IMR-90 (cell line): ENCODE measurements at regions not wholly inside any gene's neighbourhood (a gene's known extent, or its start where the extent isn't known, plus 50 kb on each side); places are given as distances from the start of the nearest gene placed in this dataset.
A peak's percentile ranks its signal among the peaks of the same experiment; 100 is the strongest.

Experiments used
- ATAC-seq: fragments of 200-7000 bp; cut with Tn5 transposase; 2 replicates; pipeline ENCODE4 v1.9.1; 2020; ENCODE audit warnings: low read depth, mild to moderate bottlenecking, moderate library complexity
- BruUV-seq: library from RNA; stranded (reverse); fragments of 400-500 nt; replicated peaks from 2 replicates; lab custom pipeline; 2021; lab: Mats Ljungman, UMichigan
- CTCF ChIA-PET: fragments of 300-600 bp; formaldehyde crosslinking; extraction: SDS; loops from one replicate; lab custom pipeline; 2021; ENCODE audit warnings: antibody characterized with exemption; lab: Yijun Ruan, JAX
- POLR2A ChIA-PET: fragments of 300-600 bp; sonication (Branson Sonifier 250); formaldehyde crosslinking; loops from one replicate; lab custom pipeline; 2022; ENCODE audit warnings: antibody characterized with exemption; ENCODE audit not compliant: unreplicated experiment; lab: Charles Lee
- DNase-seq: peaks from one replicate; pipeline ENCODE4 v3.0.0; 2013
- H2AFZ ChIP-seq: replicated peaks from 2 replicates; pipeline ENCODE3; 2013; ENCODE audit warnings: low read length, mild to moderate bottlenecking; ENCODE audit not compliant: poor library complexity
- H2AK5ac ChIP-seq: 2 replicates; pipeline ENCODE4 v1.6.1; 2013; ENCODE audit warnings: low read depth, low read length, inconsistent platforms
- H2AK9ac ChIP-seq: replicated peaks from 2 replicates; pipeline ENCODE3; 2013; ENCODE audit warnings: mild to moderate bottlenecking, low read depth, low read length, moderate library complexity; ENCODE audit not compliant: poor library complexity
- H2BK120ac ChIP-seq: 2 replicates; pipeline ENCODE4 v1.6.1; 2013; ENCODE audit warnings: low read depth, low read length, inconsistent platforms
- H2BK15ac ChIP-seq: 3 replicates; pipeline ENCODE4 v1.6.1; 2013; ENCODE audit warnings: low read depth, low read length, inconsistent platforms
- H2BK20ac ChIP-seq: 2 replicates; pipeline ENCODE4 v1.6.1; 2013; ENCODE audit warnings: low read depth, mild to moderate bottlenecking, inconsistent platforms, low read length, moderate library complexity
- H2BK5ac ChIP-seq: 2 replicates; pipeline ENCODE4 v1.6.1; 2013; ENCODE audit warnings: mild to moderate bottlenecking, low read depth, low read length, inconsistent platforms; ENCODE audit not compliant: poor library complexity, severe bottlenecking
- H3K14ac ChIP-seq: replicated peaks from 2 replicates; pipeline ENCODE4 v1.6.1; 2013; ENCODE audit warnings: low read depth, low read length, inconsistent platforms
- H3K18ac ChIP-seq: 2 replicates; pipeline ENCODE4 v1.6.1; 2013; ENCODE audit warnings: low read depth, low read length, control low read depth
- H3K23ac ChIP-seq: 2 replicates; pipeline ENCODE4 v1.6.1; 2013; ENCODE audit warnings: low read depth, low read length, inconsistent platforms
- H3K27ac ChIP-seq: 2 replicates; pipeline ENCODE4 v1.5.1; 2013; ENCODE audit warnings: mild to moderate bottlenecking, control low read depth, low read length; ENCODE audit not compliant: insufficient read depth
- H3K27me3 ChIP-seq: 2 replicates; pipeline ENCODE4 v1.6.1; 2013; ENCODE audit warnings: low read length; ENCODE audit not compliant: control insufficient read depth, insufficient read depth
- H3K36me3 ChIP-seq: 2 replicates; pipeline ENCODE4 v1.6.1; 2013; ENCODE audit warnings: low read length, mixed read lengths; ENCODE audit not compliant: control insufficient read depth, insufficient read depth
- H3K4ac ChIP-seq: 2 replicates; pipeline ENCODE4 v1.6.1; 2013; ENCODE audit warnings: low read depth, low read length, inconsistent platforms
- H3K4me1 ChIP-seq: 2 replicates; pipeline ENCODE4 v1.6.1; 2013; ENCODE audit warnings: low read length, mixed read lengths; ENCODE audit not compliant: control insufficient read depth, insufficient read depth
- H3K4me2 ChIP-seq: 2 replicates; pipeline ENCODE4 v1.6.1; 2013; ENCODE audit warnings: low read depth, mild to moderate bottlenecking, control low read depth, low read length, moderate library complexity
- H3K4me3 ChIP-seq: 2 replicates; pipeline ENCODE4 v1.5.1; 2013; ENCODE audit warnings: low read depth, mild to moderate bottlenecking, control low read depth, low read length, moderate library complexity; ENCODE audit not compliant: insufficient read depth
- H3K56ac ChIP-seq: 2 replicates; pipeline ENCODE4 v1.6.1; 2013; ENCODE audit warnings: low read length, inconsistent platforms; ENCODE audit not compliant: insufficient read depth; ENCODE audit errors: extremely low read depth
- H3K79me1 ChIP-seq, 2 experiments: 2 replicates each; pipeline ENCODE4 v1.6.1; 2013; ENCODE audit warnings: low read length in 2 of 2, inconsistent platforms in 1 of 2, low read depth in 1 of 2
- H3K9ac ChIP-seq: 2 replicates; pipeline ENCODE4 v1.6.1; 2013; ENCODE audit warnings: low read depth, low read length, control low read depth
- H3K9me1 ChIP-seq: 2 replicates; pipeline ENCODE4 v1.6.1; 2013; ENCODE audit warnings: low read length, inconsistent platforms; ENCODE audit not compliant: insufficient read depth
- H3K9me3 ChIP-seq: 2 replicates; pipeline ENCODE4 v1.6.1; 2013; ENCODE audit warnings: low read length; ENCODE audit not compliant: control insufficient read depth, insufficient read depth
- H4K20me1 ChIP-seq: 2 replicates; pipeline ENCODE4 v1.6.1; 2013; ENCODE audit warnings: low read length, inconsistent platforms; ENCODE audit not compliant: insufficient read depth
- H4K5ac ChIP-seq: 2 replicates; pipeline ENCODE4 v1.6.1; 2013; ENCODE audit warnings: mild to moderate bottlenecking, low read depth, low read length, control low read depth
- H4K8ac ChIP-seq, 2 experiments: 2 replicates each; pipeline ENCODE4 v1.6.1; 2013; ENCODE audit warnings: low read depth in 2 of 2, low read length in 2 of 2, control low read depth in 1 of 2, inconsistent platforms in 1 of 2
- H4K91ac ChIP-seq: 2 replicates; pipeline ENCODE4 v1.6.1; 2013; ENCODE audit warnings: low read depth, low read length, inconsistent platforms; ENCODE audit not compliant: insufficient read depth
- CEBPB ChIP-seq: IDR thresholded peaks from 2 replicates; pipeline ENCODE4 v1.6.1; 2012; ENCODE audit warnings: low read depth, low read length, improper control_type of control experiment
- CHD1 ChIP-seq: IDR thresholded peaks from 2 replicates; pipeline ENCODE4 v1.6.1; 2012; ENCODE audit warnings: low read depth, low read length, improper control_type of control experiment
- FOS ChIP-seq: fragments of 150-350 bp; IDR thresholded peaks from 2 replicates; pipeline ENCODE4 v1.6.1; 2016; ENCODE audit warnings: low read depth, low read length
- MAZ ChIP-seq: IDR thresholded peaks from 2 replicates; pipeline ENCODE4 v1.6.1; 2012; ENCODE audit warnings: low read depth, mild to moderate bottlenecking, low read length, improper control_type of control experiment, moderate library complexity, borderline replicate concordance
- POLR2A ChIP-seq: IDR thresholded peaks from 2 replicates; pipeline ENCODE4 v1.6.1; 2012; ENCODE audit warnings: mild to moderate bottlenecking, low read depth, low read length
- SMC3 ChIP-seq: fragments of 150-350 bp; IDR thresholded peaks from 2 replicates; pipeline ENCODE4 v1.6.1; 2016; ENCODE audit warnings: low read depth, mild to moderate bottlenecking, antibody characterized with exemption, low read length, moderate library complexity
- WGBS, 2 experiments: methylation state at CpG; one replicate each; pipeline versions ENCODE4 v1.1.5 to v1.1.7; 2013; ENCODE audit warnings: missing lambda C conversion rate in 2 of 2; ENCODE audit not compliant: insufficient read length in 1 of 2; ENCODE audit errors: extremely low coverage in 2 of 2; 5-methylcytosine and 5-hydroxymethylcytosine counted together
- dilution Hi-C: fragments of 300-500 bp; cut with HindIII; formaldehyde crosslinking; loops from one replicate; pipeline ENCODE4 v1.14.3; 2018; ENCODE audit warnings: low sequenced_read_pairs; ENCODE audit not compliant: unreplicated experiment
- in situ Hi-C: fragments of 300-500 bp; cut with MboI; formaldehyde crosslinking; loops from 3 replicates; pipeline ENCODE4 v1.14.3; 2019; ENCODE audit warnings: low sequenced_read_pairs, inconsistent platforms, mixed read lengths
- intact Hi-C: fragments of 100-400 bp; cut with micrococcal nuclease; formaldehyde crosslinking; loops from 2 replicates; pipeline ENCODE4 v1.10.0; 2022

- Histone ChIP-seq H2AK9ac (no peak overlapping the region), H4K20me1 (no peaks in the 10 kb centered on the region), H4K8ac (peak overlapping the region in 1 of 2 experiments; percentile 58; a peak in 1 of 4 replicates), H2BK15ac (peak overlapping the region; percentile 96; the same call in 2 of the 3 replicates), H3K23ac (peak overlapping the region; percentile 29; the same call in 1 of the 2 replicates), H2AFZ (peak overlapping the region; percentile 48), H3K9me1 (peaks cover 20% of the 10 kb centered on the region), H3K4me2 (peak overlapping the region; percentile 11), H2BK20ac (peak overlapping the region; percentile 85), H3K4ac (peak overlapping the region; percentile 74), H3K18ac (peak overlapping the region; percentile 79; the same call in 1 of the 2 replicates), H2BK120ac (peak overlapping the region; percentile 78), H3K27ac (no peak overlapping the region), H3K14ac (peak overlapping the region; percentile 92), H4K5ac (peak overlapping the region; percentile 12; the same call in 1 of the 2 replicates), H2BK5ac (peak overlapping the region; percentile 31), H3K9me3 (no peaks in the 10 kb centered on the region), H3K4me3 (no peak overlapping the region), H3K56ac (0 out of 2 replicates have a peak overlapping the region, but pooled peaks have one; percentile 19), H3K36me3 (no peaks in the 10 kb centered on the region), H3K79me1 (no peaks in the 10 kb centered on the region; a peak in 1 of 4 replicates), H3K9ac (no peak overlapping the region), H4K91ac (peak overlapping the region; percentile 79), H2AK5ac (peak overlapping the region; percentile 56; the same call in 1 of the 2 replicates), H3K27me3 (no peaks in the 10 kb centered on the region), H3K4me1 (peaks cover 16% of the 10 kb centered on the region)
- ATAC-seq, result no peak
- CTCF ChIA-PET, result no interaction called here
- intact Hi-C loops, result loop anchor here (10.0 kb wide), 1 partner anchor 158 kb away; no protein-coding TSS in a partner anchor
- in situ Hi-C loops, result no loop called here
- TF ChIP-seq FOS (no peak), SMC3 (no peak), CEBPB (no peak), MAZ (no peak), POLR2A (no peak), CHD1 (no peak)
- 0% methylated on average over 1 of the region's 2 CpGs; no CpG with 5 or more reads in 1 of the 2 experiments for WGBS, 2 experiments
- dilution Hi-C loops, result no loop called here
- DNase-seq, result peak; percentile 13
- BruUV-seq, result no TSS peak
- POLR2A ChIA-PET, result no interaction called here
Measured at GRCh38 chr12:5262885-5263284, 169.0 kb upstream of the NTF3 start.
